ENCODE measurements at regions not wholly inside any gene's neighbourhood (a gene's known extent, or its start where the extent isn't known, plus 50 kb on each side); places are given as distances from the start of the nearest gene placed in this dataset.

DNA sequence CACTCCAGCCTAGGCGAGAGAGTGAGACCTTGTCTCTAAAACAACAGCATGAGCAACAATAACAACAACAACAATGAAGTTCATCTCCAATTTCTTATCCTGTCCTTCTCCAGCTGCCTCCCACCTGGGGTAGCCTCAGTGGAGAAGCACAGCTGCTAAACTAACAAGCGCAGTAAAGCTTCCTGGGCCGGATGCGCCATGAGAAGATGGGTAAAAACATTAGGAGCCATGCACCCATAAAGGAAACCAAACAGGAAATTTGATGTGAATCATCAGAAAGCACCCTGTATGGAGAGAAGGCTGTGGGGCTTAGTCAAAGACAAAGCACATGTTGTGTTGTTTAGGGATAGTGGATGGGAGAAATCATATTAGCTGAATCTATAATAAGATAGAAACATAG is 61.1 kb upstream of the CCN6 start:
- Histone ChIP-seq H3K4me3 (no peak overlapping the region), H3K36me3 (ENCODE audit: control insufficient read depth, insufficient read depth, low read length) (no peaks in the 10 kb centered on the region), H4K20me1 (replicated peaks; ENCODE audit: control insufficient read depth, insufficient read depth, low read length) (no peaks in the 10 kb centered on the region; the same call in 1 of the 2 replicates), H3K4me1 (replicated peaks in 1 of 2; ENCODE audit: control insufficient read depth in 2 of 2, insufficient read depth in 2 of 2, low read length in 2 of 2) (no peaks in the 10 kb centered on the region), H3K9ac (ENCODE audit: insufficient read depth in 1 of 2, low read depth in 2 of 2, low read length in 2 of 2) (no peak overlapping the region), H3K9me3 (replicated peaks; ENCODE audit: control insufficient read depth, insufficient read depth, low read depth, low read length) (no peaks in the 10 kb centered on the region), H3K79me2 (ENCODE audit: control insufficient read depth, insufficient read depth, low read length) (no peaks in the 10 kb centered on the region), H3K27me3 (ENCODE audit: control insufficient read depth in 2 of 2, insufficient read depth in 2 of 2, low read length in 2 of 2) (peaks cover 7 to 51% of the 10 kb centered on the region in 2 experiments; a peak in 4 of 5 replicates), H2AFZ (ENCODE audit: low read depth, low read length) (no peak overlapping the region), H3K27ac (ENCODE audit: extremely low read depth, low read depth, low read length) (no peak overlapping the region), H3K4me2 (ENCODE audit: insufficient read depth, low read length) (no peak overlapping the region), H3K9me1 (ENCODE audit: control insufficient read depth, insufficient read depth, low read length) (no peaks in the 10 kb centered on the region)
- BruUV-seq (replicated peaks), result no TSS peak
- TF ChIP-seq NFATC3 (IDR thresholded peaks at IDR 0.05), result no peak
- TF ChIP-seq, protein P1, sequence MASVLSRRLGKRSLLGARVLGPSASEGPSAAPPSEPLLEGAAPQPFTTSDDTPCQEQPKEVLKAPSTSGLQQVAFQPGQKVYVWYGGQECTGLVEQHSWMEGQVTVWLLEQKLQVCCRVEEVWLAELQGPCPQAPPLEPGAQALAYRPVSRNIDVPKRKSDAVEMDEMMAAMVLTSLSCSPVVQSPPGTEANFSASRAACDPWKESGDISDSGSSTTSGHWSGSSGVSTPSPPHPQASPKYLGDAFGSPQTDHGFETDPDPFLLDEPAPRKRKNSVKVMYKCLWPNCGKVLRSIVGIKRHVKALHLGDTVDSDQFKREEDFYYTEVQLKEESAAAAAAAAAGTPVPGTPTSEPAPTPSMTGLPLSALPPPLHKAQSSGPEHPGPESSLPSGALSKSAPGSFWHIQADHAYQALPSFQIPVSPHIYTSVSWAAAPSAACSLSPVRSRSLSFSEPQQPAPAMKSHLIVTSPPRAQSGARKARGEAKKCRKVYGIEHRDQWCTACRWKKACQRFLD (CRISPR knock-in tag; IDR thresholded peaks at IDR 0.05), result no peak
- no peak for TF ChIP-seq RHOXF2B (CRISPR knock-in tag; conservative IDR thresholded peaks at IDR 0.05)
- no peak for TF ChIP-seq EGR1 (conservative IDR thresholded peaks at IDR 0.05)
- no peak for TF ChIP-seq ELF1 (tag; IDR thresholded peaks at IDR 0.05)
- no peak for TF ChIP-seq RBM25 (IDR thresholded peaks at IDR 0.05; ENCODE audit: low read depth, low read length, severe bottlenecking)
- no peak for TF ChIP-seq NRF1 (conservative IDR thresholded peaks at IDR 0.05 in 1 of 2, IDR thresholded peaks at IDR 0.05 in 1 of 2)
- no peak for TF ChIP-seq CEBPG (CRISPR knock-in tag; IDR thresholded peaks at IDR 0.05)
- TF ChIP-seq CEBPG (tag; conservative IDR thresholded peaks at IDR 0.05 in 1 of 2, IDR thresholded peaks at IDR 0.05 in 1 of 2), result no peak
- TF ChIP-seq FOXK1 (CRISPR knock-in tag; IDR thresholded peaks at IDR 0.05; ENCODE audit: borderline replicate concordance), result no peak
- no peak for TF ChIP-seq U2AF1 (optimal IDR thresholded peaks at IDR 0.05; ENCODE audit: low read depth, low read length)
- no peak for TF ChIP-seq BACH1 (tag; IDR thresholded peaks at IDR 0.05)
- no peak for TF ChIP-seq ZC3H11A (IDR thresholded peaks at IDR 0.05; ENCODE audit: low read depth, low read length)
- WGBS (ENCODE audit: insufficient coverage, low coverage, missing lambda C conversion rate), result 4% methylated on average over 4 of the region's 4 CpGs
- DNase-seq (ENCODE audit: extremely low read depth in 1 of 4, low spot score in 3 of 4), result no peak
- no peak for FAIRE-seq
- no peak for ATAC-seq
- ChIA-PET POLR2A (interaction anchor here (1.2 kb wide), 1 partner anchor 14 kb away, joined by 3 read pairs; no protein-coding TSS in a partner anchor), CTCF (ENCODE audit: low intra/inter-chr PET ratio) (no interaction called here)
- in situ Hi-C loops (cut with MboI) (no loop called here), intact Hi-C loops (cut with micrococcal nuclease) (no loop called here)

Measured in K562 (cell line).